Liver (tissue), 8 donors: ENCODE measurements at regions not wholly inside any gene's neighbourhood (a gene's known extent, or its start where the extent isn't known, plus 50 kb on each side); places are given as distances from the start of the nearest gene placed in this dataset.

ENCODE experiments used
- DNase-seq: peaks from one replicate; pipeline ENCODE4 v3.0.0-alpha.2; 2017; ENCODE audit warnings: low spot score
- H3K27ac ChIP-seq, 2 donors: one replicate each; pipeline ENCODE4 v1.7.0; 2013; ENCODE audit warnings: inconsistent platforms in 2 of 2, low read length in 2 of 2, control low read depth in 1 of 2, low read depth in 1 of 2, mild to moderate bottlenecking in 1 of 2
- H3K27me3 ChIP-seq, 4 donors: one replicate each; pipeline versions ENCODE4 v1.6.1 to v1.7.0; 2013; ENCODE audit warnings: low read length in 3 of 4, inconsistent platforms in 1 of 4, mild to moderate bottlenecking in 1 of 4, moderate library complexity in 1 of 4; ENCODE audit not compliant: control insufficient read depth in 4 of 4, insufficient read depth in 4 of 4
- H3K36me3 ChIP-seq, 4 donors: one replicate each; pipeline versions ENCODE4 v1.6.1 to v1.7.0; 2013; ENCODE audit warnings: low read length in 3 of 4, mild to moderate bottlenecking in 3 of 4, low read depth in 1 of 4, moderate library complexity in 1 of 4; ENCODE audit not compliant: control insufficient read depth in 4 of 4, insufficient read depth in 3 of 4
- H3K4me1 ChIP-seq, 4 donors: one replicate each; pipeline versions ENCODE4 v1.6.1 to v1.7.0; 2013; ENCODE audit warnings: low read length in 3 of 4, mild to moderate bottlenecking in 3 of 4, moderate library complexity in 1 of 4; ENCODE audit not compliant: control insufficient read depth in 4 of 4, insufficient read depth in 4 of 4
- H3K4me3 ChIP-seq, 3 donors: one replicate each; pipeline versions ENCODE4 v1.6.1 to v1.7.0; 2013; ENCODE audit warnings: low read length in 3 of 3, control low read depth in 1 of 3, low read depth in 1 of 3, mild to moderate bottlenecking in 1 of 3
- H3K9ac ChIP-seq, 2 donors: one replicate each; pipeline ENCODE4 v1.7.0; 2013; ENCODE audit warnings: low read length in 2 of 2, mild to moderate bottlenecking in 2 of 2, moderate library complexity in 2 of 2, control low read depth in 1 of 2, low read depth in 1 of 2
- H3K9me3 ChIP-seq, 4 donors: one replicate each; pipeline versions ENCODE4 v1.6.1 to v1.7.0; 2013; ENCODE audit warnings: low read length in 3 of 4; ENCODE audit not compliant: control insufficient read depth in 4 of 4
- FOXA1 ChIP-seq: IDR thresholded peaks from 2 replicates; pipeline ENCODE4 v1.6.1; 2016; ENCODE audit warnings: antibody characterized with exemption
- FOXA2 ChIP-seq: IDR thresholded peaks from 2 replicates; pipeline ENCODE4 v1.6.1; 2016; ENCODE audit warnings: antibody characterized with exemption
- HNF4A ChIP-seq, 2 donors: conservative IDR thresholded peaks; 2 replicates each; pipeline ENCODE4 v1.6.1; 2016; ENCODE audit warnings: antibody characterized with exemption in 2 of 2, mild to moderate bottlenecking in 2 of 2
- HNF4G ChIP-seq: IDR thresholded peaks from 2 replicates; pipeline ENCODE4 v1.6.1; 2016; ENCODE audit warnings: antibody characterized with exemption
- JUND ChIP-seq, 2 donors: IDR thresholded peaks; 2 replicates each; pipeline ENCODE4 v1.6.1; 2016; ENCODE audit warnings: antibody characterized with exemption in 2 of 2
- RAD21 ChIP-seq, 2 donors: IDR thresholded peaks; 2 replicates each; pipeline ENCODE4 v1.6.1; 2016; ENCODE audit warnings: antibody characterized with exemption in 2 of 2, mild to moderate bottlenecking in 2 of 2
- SP1 ChIP-seq: IDR thresholded peaks from 2 replicates; pipeline ENCODE4 v1.6.1; 2018; ENCODE audit warnings: antibody characterized with exemption, mild to moderate bottlenecking
- WGBS: extraction: QIAGEN DNeasy Blood & Tissue Kit; methylation state at CpG from one replicate; pipeline ENCODE4 v1.1.7; 2013; 5-methylcytosine and 5-hydroxymethylcytosine counted together
- TF ChIP-seq, protein P1 (sequence below): IDR thresholded peaks from 2 replicates; pipeline ENCODE4 v1.6.1; 2016; ENCODE audit warnings: antibody characterized with exemption
- TF ChIP-seq, protein P2 (sequence below): fragments of 150-350 bp; IDR thresholded peaks from 2 replicates; pipeline ENCODE4 v1.5.1; 2017; ENCODE audit warnings: improper control_type of control experiment, low read depth, low read length; ENCODE audit not compliant: missing input control
- TF ChIP-seq, protein P3 (sequence below): IDR thresholded peaks from 2 replicates; pipeline ENCODE4 v1.6.1; 2016; ENCODE audit warnings: antibody characterized with exemption
- TF ChIP-seq, protein P4 (sequence below): IDR thresholded peaks from 2 replicates; pipeline ENCODE4 v1.6.1; 2016; ENCODE audit warnings: antibody characterized with exemption
- donor health status: healthy.
- donor health status: healthy.
- donor health status: healthy.
- donor health status: healthy.
- donor health status: healthy.

DNA sequence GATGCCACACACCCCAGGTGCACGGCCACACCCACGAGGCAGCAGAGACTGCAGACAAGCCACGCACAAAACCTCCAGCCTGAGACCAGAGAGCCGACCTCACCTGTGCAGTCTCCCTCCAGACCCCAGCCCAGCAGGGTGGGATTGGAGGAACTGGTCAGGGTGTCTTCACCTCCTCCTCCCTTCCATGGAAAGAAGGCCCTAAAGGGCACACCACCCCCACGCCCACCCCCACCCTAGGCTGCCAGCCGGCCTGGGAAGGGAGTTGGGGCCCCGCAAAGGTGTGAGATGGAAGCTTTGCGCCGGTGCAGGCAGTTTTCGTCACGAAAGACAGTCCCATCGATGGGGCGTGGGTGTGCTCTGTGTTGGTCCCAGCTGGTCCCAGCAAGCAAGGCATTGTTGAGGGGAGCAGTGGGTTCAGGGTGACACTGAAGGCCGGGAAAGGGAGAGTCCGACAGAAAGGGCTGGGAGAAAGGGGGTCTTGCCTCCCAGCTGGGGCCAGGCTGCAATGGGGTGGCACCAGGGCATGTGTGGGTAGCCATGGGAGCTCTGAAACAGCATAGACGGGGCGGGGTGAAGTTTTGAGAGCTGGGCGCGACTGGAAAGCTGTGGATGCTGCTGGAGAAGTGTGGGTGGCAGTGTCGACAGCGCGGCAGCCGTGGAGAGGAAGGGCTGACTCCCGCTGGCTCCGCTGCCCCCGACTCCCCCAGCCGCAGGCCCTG, 349.2 kb downstream of the GLRX3 start:
- Histone ChIP-seq H3K27me3 (no peaks in the 10 kb centered on the region), H3K27ac (no peak overlapping the region), H3K4me3 (no peak overlapping the region), H3K36me3 (no peaks in the 10 kb centered on the region), H3K4me1 (no peaks in the 10 kb centered on the region), H3K9me3 (no peaks in the 10 kb centered on the region), H3K9ac (no peak overlapping the region)
- TF ChIP-seq, protein P1, sequence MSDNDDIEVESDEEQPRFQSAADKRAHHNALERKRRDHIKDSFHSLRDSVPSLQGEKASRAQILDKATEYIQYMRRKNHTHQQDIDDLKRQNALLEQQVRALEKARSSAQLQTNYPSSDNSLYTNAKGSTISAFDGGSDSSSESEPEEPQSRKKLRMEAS = no peak
- TF ChIP-seq, protein P2, sequence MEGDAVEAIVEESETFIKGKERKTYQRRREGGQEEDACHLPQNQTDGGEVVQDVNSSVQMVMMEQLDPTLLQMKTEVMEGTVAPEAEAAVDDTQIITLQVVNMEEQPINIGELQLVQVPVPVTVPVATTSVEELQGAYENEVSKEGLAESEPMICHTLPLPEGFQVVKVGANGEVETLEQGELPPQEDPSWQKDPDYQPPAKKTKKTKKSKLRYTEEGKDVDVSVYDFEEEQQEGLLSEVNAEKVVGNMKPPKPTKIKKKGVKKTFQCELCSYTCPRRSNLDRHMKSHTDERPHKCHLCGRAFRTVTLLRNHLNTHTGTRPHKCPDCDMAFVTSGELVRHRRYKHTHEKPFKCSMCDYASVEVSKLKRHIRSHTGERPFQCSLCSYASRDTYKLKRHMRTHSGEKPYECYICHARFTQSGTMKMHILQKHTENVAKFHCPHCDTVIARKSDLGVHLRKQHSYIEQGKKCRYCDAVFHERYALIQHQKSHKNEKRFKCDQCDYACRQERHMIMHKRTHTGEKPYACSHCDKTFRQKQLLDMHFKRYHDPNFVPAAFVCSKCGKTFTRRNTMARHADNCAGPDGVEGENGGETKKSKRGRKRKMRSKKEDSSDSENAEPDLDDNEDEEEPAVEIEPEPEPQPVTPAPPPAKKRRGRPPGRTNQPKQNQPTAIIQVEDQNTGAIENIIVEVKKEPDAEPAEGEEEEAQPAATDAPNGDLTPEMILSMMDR = no peak
- TF ChIP-seq FOXA2 = no peak
- no peak for TF ChIP-seq RAD21 (IDR thresholded peaks at IDR 0.05)
- TF ChIP-seq SP1 = no peak
- TF ChIP-seq, protein P3, sequence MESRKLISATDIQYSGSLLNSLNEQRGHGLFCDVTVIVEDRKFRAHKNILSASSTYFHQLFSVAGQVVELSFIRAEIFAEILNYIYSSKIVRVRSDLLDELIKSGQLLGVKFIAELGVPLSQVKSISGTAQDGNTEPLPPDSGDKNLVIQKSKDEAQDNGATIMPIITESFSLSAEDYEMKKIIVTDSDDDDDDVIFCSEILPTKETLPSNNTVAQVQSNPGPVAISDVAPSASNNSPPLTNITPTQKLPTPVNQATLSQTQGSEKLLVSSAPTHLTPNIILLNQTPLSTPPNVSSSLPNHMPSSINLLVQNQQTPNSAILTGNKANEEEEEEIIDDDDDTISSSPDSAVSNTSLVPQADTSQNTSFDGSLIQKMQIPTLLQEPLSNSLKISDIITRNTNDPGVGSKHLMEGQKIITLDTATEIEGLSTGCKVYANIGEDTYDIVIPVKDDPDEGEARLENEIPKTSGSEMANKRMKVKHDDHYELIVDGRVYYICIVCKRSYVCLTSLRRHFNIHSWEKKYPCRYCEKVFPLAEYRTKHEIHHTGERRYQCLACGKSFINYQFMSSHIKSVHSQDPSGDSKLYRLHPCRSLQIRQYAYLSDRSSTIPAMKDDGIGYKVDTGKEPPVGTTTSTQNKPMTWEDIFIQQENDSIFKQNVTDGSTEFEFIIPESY = no peak
- no peak for DNase-seq
- 88% methylated on average over 27 of the region's 27 CpGs for WGBS

DNA sequence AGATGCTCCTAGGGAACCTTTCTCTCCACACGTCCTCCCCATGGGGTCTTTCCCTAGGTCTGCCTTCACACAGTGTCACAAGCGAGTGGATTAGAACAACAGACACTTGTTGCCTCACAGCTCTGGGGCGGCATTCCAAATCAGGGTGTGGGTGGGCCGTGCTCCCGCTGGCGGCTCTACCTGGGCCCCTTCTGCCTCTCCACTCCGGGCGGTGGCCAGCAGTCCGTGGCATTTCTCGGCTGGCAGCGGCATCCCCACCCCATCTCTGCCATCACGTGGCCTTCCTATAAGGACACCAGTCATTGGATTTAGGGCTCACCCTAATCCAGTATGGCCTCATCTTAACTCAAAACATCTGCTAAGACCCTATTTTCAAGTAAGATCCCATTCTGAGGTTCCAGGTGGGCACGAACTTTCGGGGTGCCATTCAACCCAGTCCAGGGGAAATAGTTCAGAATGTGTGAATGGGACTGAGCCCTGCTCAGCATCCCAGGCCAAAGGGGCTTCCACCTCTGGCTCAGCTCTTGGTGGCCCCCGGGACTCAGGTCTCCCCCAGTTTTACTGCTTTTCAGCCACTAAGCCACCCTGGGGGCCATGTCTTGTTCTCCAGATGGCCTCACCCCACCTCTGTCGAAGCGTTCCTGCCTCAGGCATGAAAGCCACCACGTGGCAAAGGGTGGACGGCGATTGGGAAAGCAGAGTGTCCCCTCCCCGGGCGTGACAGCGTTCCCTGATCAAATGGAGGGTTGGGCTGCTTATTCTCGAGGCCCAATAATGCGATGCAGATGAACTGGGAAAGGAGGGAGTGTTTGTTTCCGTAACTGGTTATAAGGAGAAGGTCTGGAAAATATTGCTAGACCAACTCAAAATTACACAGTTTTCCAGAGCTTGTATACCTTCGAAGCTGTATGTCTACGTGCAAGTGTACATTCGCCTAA, 350.0 kb downstream of the GLRX3 start:
- Histone ChIP-seq H3K9ac (no peak overlapping the region), H3K36me3 (no peaks in the 10 kb centered on the region), H3K4me3 (no peak overlapping the region), H3K9me3 (no peaks in the 10 kb centered on the region), H3K27ac (no peak overlapping the region), H3K27me3 (no peaks in the 10 kb centered on the region), H3K4me1 (no peaks in the 10 kb centered on the region)
- TF ChIP-seq, protein P1 = no peak
- TF ChIP-seq SP1 (no peak), JUND (IDR thresholded peaks at IDR 0.05) (no peak)
- WGBS = 90% methylated on average over 29 of the region's 29 CpGs
- DNase-seq = no peak

DNA sequence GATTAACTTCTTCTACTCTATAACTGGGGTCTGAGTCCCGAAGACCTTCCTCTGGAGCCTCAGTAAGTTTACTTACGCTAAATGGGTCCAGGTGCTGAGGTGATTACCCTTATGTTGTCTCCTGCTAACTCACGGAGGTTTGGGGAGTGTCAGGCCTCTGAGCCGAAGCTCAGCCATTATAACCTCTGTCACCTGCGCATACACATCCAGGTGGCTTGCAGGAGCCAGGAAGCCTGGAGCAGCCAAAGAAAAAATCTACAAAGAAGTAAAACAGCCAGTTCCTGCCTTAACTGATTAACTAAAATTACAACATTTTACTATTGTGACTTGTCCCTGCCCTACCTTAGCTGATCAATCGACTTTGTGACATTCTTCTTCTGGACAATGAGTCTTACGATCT, 350.7 kb downstream of the GLRX3 start:
- Histone ChIP-seq H3K27ac (no peak overlapping the region), H3K4me3 (no peak overlapping the region), H3K9ac (no peak overlapping the region), H3K9me3 (no peaks in the 10 kb centered on the region), H3K36me3 (no peaks in the 10 kb centered on the region), H3K27me3 (no peaks in the 10 kb centered on the region), H3K4me1 (no peaks in the 10 kb centered on the region)
- no peak for TF ChIP-seq SP1
- TF ChIP-seq HNF4A (conservative IDR thresholded peaks at IDR 0.05) = no peak
- no peak for TF ChIP-seq HNF4G
- no peak for TF ChIP-seq FOXA1
- TF ChIP-seq RAD21 (IDR thresholded peaks at IDR 0.05) = no peak
- TF ChIP-seq, protein P4, sequence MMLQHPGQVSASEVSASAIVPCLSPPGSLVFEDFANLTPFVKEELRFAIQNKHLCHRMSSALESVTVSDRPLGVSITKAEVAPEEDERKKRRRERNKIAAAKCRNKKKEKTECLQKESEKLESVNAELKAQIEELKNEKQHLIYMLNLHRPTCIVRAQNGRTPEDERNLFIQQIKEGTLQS = no peak
- WGBS = 83% methylated on average over 7 of the region's 7 CpGs
- DNase-seq = no peak
